GM19467 (cell line): ENCODE measurements at regions not wholly inside any gene's neighbourhood (a gene's known extent, or its start where the extent isn't known, plus 50 kb on each side); places are given as distances from the start of the nearest gene placed in this dataset.

Source experiments
- ATAC-seq: cut with Tn5 transposase; IDR thresholded peaks from one replicate; pipeline ENCODE4 v1.9.1; 2021; ENCODE audit warnings: mild to moderate bottlenecking, moderate library complexity; ENCODE audit not compliant: unreplicated experiment

DNA sequence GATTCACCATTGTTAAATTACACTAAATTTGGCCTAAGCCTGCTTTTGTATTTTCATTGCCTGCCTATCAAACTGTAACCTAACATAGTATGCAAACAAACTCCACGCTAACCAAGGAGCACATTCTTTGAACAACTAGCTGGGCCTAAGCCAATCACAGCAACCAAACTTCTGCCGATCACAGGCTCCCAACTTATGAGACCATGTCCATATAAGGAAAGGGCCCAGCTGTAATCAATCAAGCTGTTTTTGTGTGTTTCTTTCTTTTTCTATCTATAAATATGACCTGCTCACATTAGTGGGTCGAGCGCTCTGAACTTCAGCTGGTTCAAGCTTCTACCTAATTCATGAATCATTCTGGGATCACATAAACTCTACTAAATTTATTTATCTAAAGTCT lies 473.6 kb downstream of the SI start:
- ATAC-seq = no peak

DNA sequence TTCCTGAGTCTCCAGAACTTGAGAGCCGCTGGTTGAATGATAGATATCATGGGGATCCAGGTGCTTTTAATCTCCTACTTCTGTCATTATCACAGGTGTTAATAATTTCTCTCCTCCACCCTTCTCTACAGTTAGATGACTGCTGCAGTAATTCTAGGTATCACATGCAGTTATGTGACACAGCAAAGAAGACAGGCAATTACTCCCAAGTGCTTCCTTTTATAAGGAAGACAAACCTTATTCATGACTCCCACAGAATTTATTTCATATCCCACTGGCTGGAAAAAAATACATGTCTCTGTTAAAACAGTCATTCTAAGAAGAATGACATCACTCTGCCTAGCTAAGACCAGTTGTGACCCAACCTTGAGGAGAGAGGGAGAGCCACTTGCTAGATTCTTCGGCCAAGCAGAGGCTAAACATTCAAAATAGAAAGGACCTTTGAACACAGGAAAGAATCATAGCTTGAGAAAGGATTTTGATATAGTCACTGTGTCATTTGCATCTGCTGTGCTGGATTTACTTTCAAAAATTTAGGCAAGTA lies 500.6 kb downstream of the SI start:
- no peak for ATAC-seq

DNA sequence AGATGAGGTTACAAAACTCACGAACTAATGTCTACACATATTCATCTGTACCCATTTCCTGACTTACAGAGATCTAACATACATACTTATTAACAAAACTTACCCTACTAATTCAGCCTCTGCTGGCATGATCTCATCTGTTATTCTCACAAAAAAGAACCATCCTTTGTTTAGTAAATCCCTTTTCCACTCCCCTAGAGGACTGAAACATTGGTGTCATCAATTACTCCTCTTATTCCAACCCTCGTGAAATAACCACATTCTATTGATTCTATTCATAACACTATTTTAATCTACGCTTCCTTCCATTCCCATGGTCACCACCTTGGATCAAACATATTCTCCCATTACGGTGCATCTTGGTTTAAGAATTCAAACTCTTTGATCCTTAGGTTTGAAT lies 505.9 kb downstream of the SI start:
- ATAC-seq = no peak

DNA sequence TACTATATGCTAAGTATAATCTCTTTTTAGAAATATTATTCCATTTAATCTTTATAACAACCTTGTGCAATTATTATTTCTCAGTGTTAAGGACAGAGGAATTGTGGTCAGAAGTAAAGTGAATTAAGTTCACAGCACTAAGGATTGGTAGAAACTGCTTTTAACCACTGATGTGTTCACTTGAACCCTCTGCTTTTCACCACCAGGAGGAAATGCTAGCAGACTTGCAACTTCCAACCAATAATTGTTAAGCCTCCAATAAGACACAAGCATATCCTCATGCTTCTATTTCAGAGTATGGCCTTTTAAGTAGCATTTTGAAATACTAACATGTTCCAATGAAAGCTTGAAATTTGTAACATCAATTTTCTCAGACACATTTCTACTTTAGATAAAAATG lies 527.4 kb downstream of the SI start:
- no peak for ATAC-seq

GRCh38 chr3:164539215-164539614 lies 539.1 kb downstream of the SI start:
- ATAC-seq = no peak

GRCh38 chr3:164537485-164537884 lies 540.8 kb downstream of the SI start:
- no peak for ATAC-seq

DNA sequence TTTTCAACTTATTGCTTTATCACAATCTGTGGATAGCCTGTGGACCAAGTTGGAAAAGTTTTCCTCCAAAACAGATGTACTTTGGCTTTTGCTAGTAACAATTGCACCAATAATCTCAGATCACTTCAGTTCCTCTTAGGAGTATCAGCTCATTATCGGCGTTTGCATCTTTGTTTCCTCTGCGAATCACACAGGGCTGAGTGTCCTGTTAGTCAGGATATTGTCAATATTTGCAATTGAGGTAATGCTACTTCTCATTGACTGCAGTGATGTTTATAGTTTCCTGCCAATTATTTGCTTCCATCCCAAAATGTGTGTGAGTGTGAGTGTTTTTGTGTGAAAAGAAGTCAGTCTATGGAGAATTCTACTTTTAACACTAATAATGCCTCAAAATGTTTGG lies 545.0 kb downstream of the SI start:
- no peak for ATAC-seq

DNA sequence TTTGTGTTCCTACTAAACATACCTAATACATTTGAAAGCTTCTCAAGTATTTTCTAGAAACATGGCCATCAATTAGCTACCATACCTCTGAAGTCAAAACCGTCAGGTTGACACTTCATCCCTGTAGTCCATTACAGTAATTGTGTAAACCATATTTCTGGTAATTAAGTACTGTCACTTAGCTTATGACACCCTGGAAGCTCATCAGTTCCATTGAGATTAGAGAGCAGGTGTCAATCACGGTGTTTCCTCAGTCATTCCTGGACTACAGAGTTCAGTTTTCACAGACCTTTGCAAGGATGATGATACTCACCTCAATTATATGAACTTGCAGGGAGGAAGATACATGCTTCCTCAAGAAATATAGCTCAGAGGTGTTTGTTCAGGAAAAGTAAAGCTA lies 552.0 kb downstream of the SI start:
- no peak for ATAC-seq

GRCh38 chr3:164524201-164524600 lies 554.1 kb downstream of the SI start:
- ATAC-seq = no peak

GRCh38 chr3:164522073-164522763 lies 556.1 kb downstream of the SI start:
- ATAC-seq = no peak

DNA sequence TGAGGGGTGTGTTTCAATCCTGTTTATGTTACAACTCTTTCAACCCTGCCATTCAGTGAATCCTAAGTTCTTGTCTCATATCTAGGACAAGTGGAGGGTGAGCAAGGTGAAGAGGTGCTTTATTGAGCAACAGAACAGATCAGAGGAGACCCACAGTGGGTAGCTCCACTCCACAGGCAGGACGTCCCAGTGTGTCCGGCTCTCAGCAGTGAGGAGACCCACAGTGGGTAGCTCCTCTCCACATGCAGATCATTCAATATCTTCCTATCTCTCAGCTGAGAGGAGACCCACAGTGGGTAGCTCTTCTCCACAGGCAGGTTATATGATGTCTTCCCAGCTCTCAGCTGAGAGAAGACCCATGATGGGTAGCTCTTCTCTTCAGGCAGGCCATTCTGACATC lies 556.7 kb downstream of the SI start:
- ATAC-seq = no peak

- ATAC-seq = no peak
These were observed 557.2 kb downstream of the SI start for GRCh38 chr3:164521139-164521538.

GRCh38 chr3:164515256-164515655 lies 563.0 kb downstream of the SI start:
- ATAC-seq = no peak

GRCh38 chr3:164514576-164514975 lies 563.7 kb downstream of the SI start:
- no peak for ATAC-seq

- no peak for ATAC-seq
These were observed 570.4 kb downstream of the SI start for GRCh38 chr3:164507886-164508285.

DNA sequence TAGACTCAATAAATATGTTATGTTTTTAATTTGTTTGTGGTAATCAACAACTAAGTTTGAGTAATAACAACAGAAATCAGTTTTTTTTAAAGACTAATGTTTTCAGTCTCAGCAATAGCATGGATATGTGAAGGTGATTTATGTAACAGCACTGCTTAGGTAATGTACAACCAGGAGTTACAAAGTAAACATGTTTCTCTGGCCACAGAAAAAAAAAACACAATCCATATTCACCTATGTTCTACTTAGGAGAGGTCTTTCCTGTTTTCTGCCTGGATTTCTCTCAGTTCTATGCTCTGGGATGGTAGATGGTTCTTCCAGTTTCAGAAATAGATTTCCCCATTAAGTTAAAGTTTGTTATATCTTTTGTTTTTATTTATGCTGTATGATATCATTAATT lies 579.4 kb downstream of the SI start:
- no peak for ATAC-seq

GRCh38 chr3:164488893-164489292 lies 589.4 kb downstream of the SI start:
- no peak for ATAC-seq

GRCh38 chr3:164486150-164486549 lies 592.1 kb downstream of the SI start:
- ATAC-seq = no peak

- ATAC-seq = no peak
These were observed 598.3 kb downstream of the SI start for GRCh38 chr3:164479978-164480377.

DNA sequence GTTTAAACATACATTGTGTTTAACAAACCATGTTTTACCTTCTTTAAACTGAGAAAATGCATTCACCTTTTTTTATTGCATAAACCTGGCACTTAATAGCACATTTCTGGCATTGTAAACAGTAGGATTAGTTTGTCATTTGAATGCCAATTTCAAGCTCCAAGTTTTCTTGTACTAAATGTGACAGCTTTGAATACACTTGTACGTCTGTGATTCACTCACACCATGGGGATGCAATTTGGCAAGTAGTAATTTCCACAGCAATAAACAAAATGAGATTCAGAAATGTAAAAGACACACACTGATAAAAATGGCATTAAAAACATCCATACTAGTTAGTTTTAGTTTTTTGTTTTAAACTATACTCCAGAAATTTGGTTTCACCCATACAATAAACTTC lies 598.9 kb downstream of the SI start:
- ATAC-seq = no peak

DNA sequence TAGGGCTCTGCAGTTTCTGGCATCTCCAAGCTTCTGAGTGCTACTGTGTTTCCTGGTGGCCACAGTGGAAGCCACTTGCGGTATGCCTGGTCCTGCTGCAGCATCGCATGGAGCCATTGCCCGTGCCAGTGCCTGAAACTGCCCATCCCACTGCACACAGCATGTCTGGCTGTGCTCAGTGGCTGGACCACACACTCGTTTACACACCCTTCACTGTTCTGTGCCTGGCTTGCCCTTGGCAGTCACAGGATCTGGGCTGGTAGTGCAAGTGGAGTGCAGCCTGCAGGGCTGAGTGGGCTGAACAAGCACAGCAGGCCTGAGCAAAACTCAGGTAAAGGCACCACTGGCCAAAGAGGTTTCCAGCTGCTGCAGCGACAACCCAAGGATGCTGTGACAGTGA lies 600.0 kb downstream of the SI start:
- no peak for ATAC-seq

GRCh38 chr3:164477403-164477802 lies 600.9 kb downstream of the SI start:
- ATAC-seq = no peak

DNA sequence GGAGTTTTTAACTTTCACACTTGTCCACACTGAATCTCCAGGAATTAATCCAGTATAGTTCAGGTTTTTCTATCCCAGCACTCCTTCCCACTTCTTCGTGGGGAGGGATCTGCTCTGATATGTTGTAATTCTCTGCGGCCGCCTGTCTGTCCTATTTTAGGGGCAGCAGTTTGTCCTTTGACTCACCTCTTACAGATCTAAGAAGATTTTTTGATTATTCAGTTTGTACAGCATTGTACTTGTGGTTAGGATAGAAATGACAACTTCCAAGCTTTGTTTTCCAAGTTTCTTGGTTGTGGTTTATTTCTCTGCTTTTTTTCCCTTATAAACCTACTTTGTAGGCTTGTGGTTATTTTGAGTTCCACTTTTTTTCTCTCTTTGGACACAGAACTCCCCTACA lies 601.7 kb downstream of the SI start:
- ATAC-seq = no peak
